A549 (cell line): ENCODE measurements at regions not wholly inside any gene's neighbourhood (a gene's known extent, or its start where the extent isn't known, plus 50 kb on each side); places are given as distances from the start of the nearest gene placed in this dataset.

Experiments
- ATAC-seq, 2 experiments: fragments of 200-7000 bp in 1 of 2; fragments of >200 bp in 1 of 2; cut with Nextera tagmentation in 1 of 2; cut with Tn5 transposase in 1 of 2; 3 replicates each; pipeline versions ENCODE4 v1.8.0 to v1.9.1; 2018 to 2020; ENCODE audit warnings: mild to moderate bottlenecking in 1 of 2, moderate library complexity in 1 of 2
- CTCF ChIA-PET: fragments of 300-600 bp; sonication (Branson Sonifier 250); formaldehyde crosslinking; extraction: SDS; loops from one replicate; lab custom pipeline; 2021; ENCODE audit warnings: antibody characterized with exemption, inconsistent platforms; lab: Yijun Ruan, JAX
- POLR2A ChIA-PET: fragments of 350-600 bp; formaldehyde crosslinking; extraction: SDS; loops from one replicate; lab custom pipeline; 2021; ENCODE audit warnings: antibody characterized with exemption, inconsistent platforms; lab: Yijun Ruan, JAX
- DNase-seq, 2 experiments: peaks; one replicate each; pipeline versions ENCODE4 v3.0.0 to v3.0.0-alpha.2; 2011 to 2016; ENCODE audit warnings: low read depth in 1 of 2, low spot score in 1 of 2
- FAIRE-seq: peaks from 2 replicates; lab custom pipeline; 2011; peaks lifted over from hg19 to GRCh38; lab: Jason Lieb, UNC
- H3K27ac ChIP-seq, 2 experiments: fragments of >200 bp; sonication (Bioruptor Twin); formaldehyde crosslinking; 3 replicates each; pipeline ENCODE4 v1.5.1; 2016 to 2017
- H3K4me1 ChIP-seq: fragments of >200 bp; sonication (Bioruptor Twin); formaldehyde crosslinking; 3 replicates; pipeline ENCODE4 v1.6.1; 2016
- H3K4me2 ChIP-seq: fragments of >200 bp; sonication (Bioruptor Twin); formaldehyde crosslinking; 3 replicates; pipeline ENCODE4 v1.6.1; 2016
- H3K4me3 ChIP-seq: fragments of >200 bp; sonication (Bioruptor Twin); formaldehyde crosslinking; 3 replicates; pipeline ENCODE4 v1.5.1; 2016
- H3K9me3 ChIP-seq: fragments of >200 bp; sonication (Bioruptor Twin); formaldehyde crosslinking; 3 replicates; pipeline ENCODE4 v1.6.1; 2016
- ATOH8 ChIP-seq: fragments of 250-450 bp; sonication (Bioruptor Pico); IDR thresholded peaks from 2 replicates; pipeline ENCODE4 v1.5.0; 2020; ENCODE audit warnings: low read depth, mild to moderate bottlenecking, moderate library complexity
- BCL3 ChIP-seq: fragments of >200 bp; sonication (Bioruptor Twin); formaldehyde crosslinking; IDR thresholded peaks from 3 replicates; pipeline ENCODE4 v1.6.1; 2016
- CEBPB ChIP-seq, 2 experiments: fragments of >200 bp in 1 of 2; sonication (Bioruptor Twin) in 1 of 2; formaldehyde crosslinking in 1 of 2; IDR thresholded peaks; 2 replicates each; pipeline ENCODE4 v1.6.1; 2012 to 2016
- ESRRA ChIP-seq: fragments of 150-350 bp; IDR thresholded peaks from 2 replicates; pipeline ENCODE4 v1.6.1; 2014; ENCODE audit warnings: mild to moderate bottlenecking, low read length, borderline replicate concordance
- FOSL2 ChIP-seq, 2 experiments: fragments of 450-650 bp in 1 of 2; fragments of >200 bp in 1 of 2; sonication (Bioruptor Twin) in 1 of 2; formaldehyde crosslinking; IDR thresholded peaks; 2 replicates each; pipeline versions ENCODE4 v1.5.0 to v1.6.1; 2016 to 2020; ENCODE audit warnings: mild to moderate bottlenecking in 1 of 2, moderate library complexity in 1 of 2
- FOXS1 ChIP-seq: fragments of 250-450 bp; sonication (Bioruptor Pico); IDR thresholded peaks from 2 replicates; pipeline ENCODE4 v1.5.0; 2020; ENCODE audit warnings: mild to moderate bottlenecking, moderate library complexity
- HDAC2 ChIP-seq: fragments of 200-600 bp; sonication (generic); IDR thresholded peaks from 2 replicates; pipeline ENCODE4 v1.6.1; 2016
- HES2 ChIP-seq: fragments of >200 bp; sonication (Bioruptor Twin); formaldehyde crosslinking; IDR thresholded peaks from 2 replicates; pipeline ENCODE4 v1.6.1; 2016
- HOXA7 ChIP-seq: fragments of 250-450 bp; sonication (Bioruptor Pico); IDR thresholded peaks from 2 replicates; pipeline ENCODE4 v1.5.0; 2020; ENCODE audit warnings: mild to moderate bottlenecking, moderate library complexity
- HOXB13 ChIP-seq: fragments of 250-450 bp; sonication (Bioruptor Pico); IDR thresholded peaks from 2 replicates; pipeline ENCODE4 v1.5.0; 2020; ENCODE audit warnings: low read depth, mild to moderate bottlenecking, moderate library complexity
- MAFK ChIP-seq: fragments of 450-650 bp; IDR thresholded peaks from 2 replicates; pipeline ENCODE4 v1.6.1; 2014; ENCODE audit not compliant: partially characterized antibody
- MAX ChIP-seq: IDR thresholded peaks from 2 replicates; pipeline ENCODE4 v1.6.1; 2012
- MYC ChIP-seq: IDR thresholded peaks from 2 replicates; pipeline ENCODE4 v1.6.1; 2012; ENCODE audit warnings: mild to moderate bottlenecking, inconsistent platforms, low read length, improper control_type of control experiment, borderline replicate concordance
- NFE2L2 ChIP-seq: fragments of 150-350 bp; conservative IDR thresholded peaks from 2 replicates; pipeline ENCODE4 v1.6.1; 2014; ENCODE audit warnings: low read length
- NPAS2 ChIP-seq: fragments of 250-450 bp; sonication (Bioruptor Pico); IDR thresholded peaks from 2 replicates; pipeline ENCODE4 v1.8.0; 2022; ENCODE audit warnings: mild to moderate bottlenecking, moderate library complexity, borderline replicate concordance
- POLR2A ChIP-seq: IDR thresholded peaks from 2 replicates; pipeline ENCODE4 v1.6.1; 2012; ENCODE audit warnings: mild to moderate bottlenecking, low read length
- RFX5 ChIP-seq: fragments of 450-650 bp; IDR thresholded peaks from 2 replicates; pipeline ENCODE4 v1.7.1; 2014; ENCODE audit warnings: antibody characterized with exemption, mild to moderate bottlenecking, moderate library complexity
- TFCP2L1 ChIP-seq: fragments of 250-450 bp; sonication (Bioruptor Pico); IDR thresholded peaks from 2 replicates; pipeline ENCODE4 v1.5.0; 2021; ENCODE audit warnings: mild to moderate bottlenecking
- USF2 ChIP-seq: fragments of 450-650 bp; IDR thresholded peaks from 2 replicates; pipeline ENCODE4 v1.6.1; 2014; ENCODE audit warnings: antibody characterized with exemption
- ZFP36 ChIP-seq: fragments of 450-650 bp; IDR thresholded peaks from 2 replicates; pipeline ENCODE4 v1.6.1; 2014; ENCODE audit warnings: borderline replicate concordance; ENCODE audit not compliant: partially characterized antibody
- WGBS: methylation state at CpG from one replicate; pipeline ENCODE4 v1.1.6; 2017; ENCODE audit errors: missing lambda C conversion rate; 5-methylcytosine and 5-hydroxymethylcytosine counted together

- DNase-seq (no peak), FAIRE-seq (no peak), ATAC-seq (no peak)
- CTCF ChIA-PET: no interaction called here
- H3K4me2 ChIP-seq: no peak overlapping the region
- H3K9me3 ChIP-seq: no peaks in the 10 kb centered on the region
- no peak overlapping the region for H3K27ac ChIP-seq
- TF ChIP-seq CEBPB (IDR thresholded peaks at IDR 0.05): no peak
- no peak for TF ChIP-seq NFE2L2
- H3K4me1 ChIP-seq: no peaks in the 10 kb centered on the region
- POLR2A ChIA-PET: no interaction called here
- no peak overlapping the region for H3K4me3 ChIP-seq
These were observed 184.4 kb downstream of the ISL1 start for GRCh38 chr5:51567636-51568035.

GRCh38 chr5:51573835-51574234, 190.6 kb downstream of the ISL1 start:
- H3K4me3 ChIP-seq: no peak overlapping the region
- CTCF ChIA-PET: no interaction called here
- POLR2A ChIA-PET: no interaction called here
- H3K4me2 ChIP-seq: no peak overlapping the region
- no peaks in the 10 kb centered on the region for H3K9me3 ChIP-seq
- WGBS: 1% methylated on average over 5 of the region's 5 CpGs
- no peak for DNase-seq
- TF ChIP-seq RFX5: no peak
- TF ChIP-seq HES2: no peak
- TF ChIP-seq, all 56 proteins: peak for 0
- no peaks in the 10 kb centered on the region for H3K4me1 ChIP-seq
- H3K27ac ChIP-seq: no peak overlapping the region
- ATAC-seq: no peak
- FAIRE-seq: no peak

GRCh38 chr5:51582871-51583394, 199.7 kb downstream of the ISL1 start:
- WGBS: 2% methylated on average over 3 of the region's 3 CpGs
- no peak overlapping the region for H3K4me3 ChIP-seq
- ChIA-PET POLR2A (no interaction called here), CTCF (no interaction called here)
- no peaks in the 10 kb centered on the region for H3K9me3 ChIP-seq
- FAIRE-seq: no peak
- TF ChIP-seq FOSL2 (IDR thresholded peaks at IDR 0.05) (no peak), FOSL2 (CRISPR knock-in tag; IDR thresholded peaks at IDR 0.05) (no peak), MYC (no peak), HOXA7 (CRISPR knock-in tag) (no peak)
- no peak for ATAC-seq
- H3K4me2 ChIP-seq: no peak overlapping the region
- DNase-seq: no peak
- no peaks in the 10 kb centered on the region for H3K4me1 ChIP-seq
- no peak overlapping the region for H3K27ac ChIP-seq

- no peaks in the 10 kb centered on the region for H3K9me3 ChIP-seq
- WGBS: 3% methylated on average over 2 of the region's 2 CpGs
- TF ChIP-seq FOSL2 (IDR thresholded peaks at IDR 0.05): no peak
- no peak for TF ChIP-seq FOSL2 (CRISPR knock-in tag; IDR thresholded peaks at IDR 0.05)
- TF ChIP-seq NPAS2 (CRISPR knock-in tag): no peak
- no peak for TF ChIP-seq BCL3
- no peak for TF ChIP-seq MAFK
- TF ChIP-seq ZFP36: no peak
- TF ChIP-seq NFE2L2: no peak
- no peak for TF ChIP-seq FOXS1 (CRISPR knock-in tag)
- TF ChIP-seq POLR2A: no peak
- no peak for TF ChIP-seq HOXB13 (CRISPR knock-in tag)
- no peak for TF ChIP-seq ATOH8
- DNase-seq (no peak), FAIRE-seq (no peak), ATAC-seq (no peak)
- no peak overlapping the region for H3K4me2 ChIP-seq
- CTCF ChIA-PET: no interaction called here
- no peak overlapping the region for H3K4me3 ChIP-seq
- H3K27ac ChIP-seq: no peak overlapping the region
- POLR2A ChIA-PET: no interaction called here
- H3K4me1 ChIP-seq: no peaks in the 10 kb centered on the region
These were observed 214.8 kb downstream of the ISL1 start for GRCh38 chr5:51598026-51598425.

- H3K4me3 ChIP-seq: no peak overlapping the region
- ChIA-PET CTCF (no interaction called here), POLR2A (no interaction called here)
- no peak for FAIRE-seq
- H3K4me1 ChIP-seq: no peaks in the 10 kb centered on the region
- H3K27ac ChIP-seq: no peak overlapping the region
- H3K9me3 ChIP-seq: no peaks in the 10 kb centered on the region
- DNase-seq: no peak
- TF ChIP-seq USF2 (no peak), TFCP2L1 (CRISPR knock-in tag) (no peak), RFX5 (no peak), HDAC2 (no peak), MAX (no peak), ESRRA (no peak)
- TF ChIP-seq, all 56 proteins: peak for 0
- no peak overlapping the region for H3K4me2 ChIP-seq
- 8% methylated on average over 1 of the region's 1 CpG for WGBS
- no peak for ATAC-seq
These were observed 216.3 kb downstream of the ISL1 start for GRCh38 chr5:51599587-51599986.
